Fibroblast of the aortic adventitia (primary cell): ENCODE measurements at regions not wholly inside any gene's neighbourhood (a gene's known extent, or its start where the extent isn't known, plus 50 kb on each side); places are given as distances from the start of the nearest gene placed in this dataset.

ENCODE experiments used
- DNase-seq: peaks from one replicate; pipeline ENCODE4 v3.0.0-alpha.2; 2010; ENCODE audit warnings: low read depth
- H3K4me3 ChIP-seq: 2 replicates; pipeline ENCODE4 v1.5.1; 2011; ENCODE audit warnings: low read depth, mild to moderate bottlenecking, control low read depth, low read length, moderate library complexity
- CTCF ChIP-seq: IDR thresholded peaks from 2 replicates; pipeline ENCODE4 v1.5.1; 2011; ENCODE audit warnings: mild to moderate bottlenecking, low read length, control low read depth, inconsistent platforms; ENCODE audit not compliant: insufficient read depth

GRCh38 chr3:10762116-10762515, 53.9 kb upstream of the SLC6A11 start:
- DNase-seq = no peak
- no peak for TF ChIP-seq CTCF
- H3K4me3 ChIP-seq = no peak overlapping the region

GRCh38 chr3:10762611-10763247, 53.3 kb upstream of the SLC6A11 start:
- H3K4me3 ChIP-seq = no peak overlapping the region
- DNase-seq = no peak
- no peak for TF ChIP-seq CTCF

- TF ChIP-seq CTCF = no peak
- no peak overlapping the region for H3K4me3 ChIP-seq
- no peak for DNase-seq
These were observed 52.8 kb upstream of the SLC6A11 start for GRCh38 chr3:10763248-10763620.

- no peak overlapping the region for H3K4me3 ChIP-seq
- no peak for TF ChIP-seq CTCF
- DNase-seq = no peak
These were observed 52.2 kb upstream of the SLC6A11 start for GRCh38 chr3:10763817-10764258.

GRCh38 chr3:10764259-10765051, 51.6 kb upstream of the SLC6A11 start:
- DNase-seq = no peak
- no peak for TF ChIP-seq CTCF
- no peak overlapping the region for H3K4me3 ChIP-seq

GRCh38 chr3:10766049-10766705, 49.9 kb upstream of the SLC6A11 start:
- TF ChIP-seq CTCF = no peak
- DNase-seq = no peak
- no peak overlapping the region for H3K4me3 ChIP-seq
